ENCODE measurements at regions not wholly inside any gene's neighbourhood (a gene's known extent, or its start where the extent isn't known, plus 50 kb on each side); places are given as distances from the start of the nearest gene placed in this dataset.

DNA sequence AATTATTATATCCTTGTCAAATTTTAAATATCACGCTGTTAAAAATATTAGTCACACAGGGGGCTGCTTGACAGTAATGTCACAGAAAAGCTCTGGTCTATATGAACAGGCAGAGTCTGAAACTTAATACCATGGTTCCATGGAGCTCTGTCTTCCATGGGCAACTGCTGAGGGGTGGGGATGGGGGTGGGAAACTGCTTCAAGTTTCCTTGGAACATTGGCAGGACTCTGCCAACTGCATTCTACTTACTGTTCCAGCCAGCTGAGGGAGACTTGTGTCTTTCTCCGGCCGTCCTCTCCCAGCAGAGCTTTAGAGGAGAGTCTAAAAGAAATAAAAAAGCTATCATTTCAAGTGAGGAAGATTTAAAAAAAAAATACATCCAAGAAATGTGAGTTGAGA is 348.7 kb downstream of the ZIC1 start:
- no peak for DNase-seq (ENCODE audit: low read depth)

DNA sequence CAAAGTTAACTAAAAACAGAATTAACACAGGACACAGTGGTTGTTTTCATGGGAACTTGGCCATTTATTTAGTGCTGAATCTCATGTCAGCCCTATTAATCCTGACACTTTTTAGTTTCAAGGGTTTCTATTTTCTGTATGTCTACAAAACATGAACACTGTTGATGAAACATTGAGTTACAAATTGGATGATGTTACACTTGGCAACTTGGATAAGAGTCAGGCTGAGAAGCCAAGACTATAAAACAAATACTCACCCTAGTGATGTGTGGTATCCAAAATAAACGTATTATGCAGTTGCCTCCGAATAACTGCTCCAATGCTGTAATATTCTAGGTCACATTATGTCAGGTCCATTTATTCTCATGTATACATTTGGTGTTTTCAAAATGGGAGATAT is 349.6 kb downstream of the ZIC1 start:
- no peak for DNase-seq (ENCODE audit: low read depth)

- DNase-seq (ENCODE audit: low read depth) = no peak
Observed at GRCh38 chr3:147760085-147760484, 350.9 kb downstream of the ZIC1 start.

- DNase-seq (ENCODE audit: low read depth) = no peak
Observed at GRCh38 chr3:147760941-147761340, 351.8 kb downstream of the ZIC1 start.

- DNase-seq (ENCODE audit: low read depth) = no peak
Observed at GRCh38 chr3:147773116-147773630, 364.0 kb downstream of the ZIC1 start.

GRCh38 chr3:147775411-147775810 is 366.2 kb downstream of the ZIC1 start:
- no peak for DNase-seq (ENCODE audit: low read depth)

DNA sequence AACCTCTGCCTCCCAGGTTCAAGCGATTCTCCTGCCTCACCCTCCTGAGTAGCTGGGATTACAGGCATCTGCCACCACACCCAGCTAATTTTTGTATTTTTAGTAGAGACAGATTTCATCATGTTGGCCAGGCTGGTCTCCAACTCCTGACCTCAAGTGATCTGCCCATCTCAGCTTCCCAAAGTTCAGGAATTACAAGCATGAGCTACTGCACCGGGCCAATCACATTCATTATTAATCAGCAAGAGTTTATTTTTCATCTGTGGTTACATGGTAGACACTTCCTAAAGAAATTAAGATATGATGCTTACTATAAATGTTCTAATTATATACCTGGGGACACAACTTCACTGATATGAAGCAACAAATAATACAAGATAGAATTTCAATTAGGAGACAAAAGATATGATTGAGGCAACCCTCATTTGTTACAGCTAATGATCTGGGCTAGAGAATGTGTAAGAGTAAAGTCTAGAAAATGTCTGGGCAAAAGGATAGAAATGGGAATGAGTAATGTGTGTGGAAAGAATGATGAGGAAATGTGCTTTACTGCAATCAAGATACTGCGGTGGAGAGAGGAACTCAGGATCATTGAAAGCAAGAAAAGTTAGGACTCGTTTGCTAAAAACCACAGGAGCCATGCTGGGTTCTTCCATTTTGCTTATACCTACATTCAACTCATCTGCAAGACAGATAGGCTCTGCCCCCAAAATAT is 366.8 kb downstream of the ZIC1 start:
- no peak for DNase-seq (ENCODE audit: low read depth)

DNA sequence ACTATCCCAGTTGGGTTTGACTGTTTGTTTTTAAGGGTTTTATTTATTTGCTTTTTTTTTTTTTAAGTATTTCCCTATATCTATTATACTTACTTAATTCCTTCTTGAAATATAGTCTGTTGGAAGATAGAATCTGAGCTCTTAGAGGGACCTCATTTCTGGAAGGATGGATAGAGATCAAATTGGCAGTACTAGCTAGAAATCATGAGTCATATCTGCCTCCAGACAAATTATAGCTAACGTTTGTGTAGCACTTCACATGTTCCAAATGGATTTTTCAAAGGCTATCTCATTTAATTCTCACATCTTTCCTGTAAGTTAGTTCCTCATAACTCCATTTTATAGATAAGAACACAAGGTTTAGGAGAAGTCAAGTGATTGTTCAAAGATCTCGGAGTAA is 384.7 kb downstream of the ZIC1 start:
- no peak for DNase-seq (ENCODE audit: low read depth)

DNA sequence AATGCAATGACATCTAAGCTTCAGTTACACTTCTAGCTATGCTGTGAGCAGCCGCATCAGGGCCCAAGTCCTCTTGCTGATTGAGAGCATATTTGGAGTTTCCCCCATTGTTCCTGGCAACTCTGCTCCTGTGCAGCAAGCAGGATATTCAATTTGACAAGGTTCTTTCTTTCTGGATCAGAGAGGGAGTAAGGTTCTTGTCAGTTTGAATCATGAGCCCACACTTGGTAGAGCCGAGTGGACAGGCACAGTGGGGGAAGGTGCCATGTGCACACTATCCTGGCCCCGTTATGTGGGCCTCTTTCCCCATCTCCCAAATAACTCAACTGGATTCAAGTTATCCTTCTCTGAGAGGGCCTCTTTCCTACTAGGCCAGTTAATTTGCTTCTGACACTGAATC is 385.4 kb downstream of the ZIC1 start:
- no peak for DNase-seq (ENCODE audit: low read depth)

GRCh38 chr3:147795418-147795817 is 386.3 kb downstream of the ZIC1 start:
- no peak for DNase-seq (ENCODE audit: low read depth)

DNA sequence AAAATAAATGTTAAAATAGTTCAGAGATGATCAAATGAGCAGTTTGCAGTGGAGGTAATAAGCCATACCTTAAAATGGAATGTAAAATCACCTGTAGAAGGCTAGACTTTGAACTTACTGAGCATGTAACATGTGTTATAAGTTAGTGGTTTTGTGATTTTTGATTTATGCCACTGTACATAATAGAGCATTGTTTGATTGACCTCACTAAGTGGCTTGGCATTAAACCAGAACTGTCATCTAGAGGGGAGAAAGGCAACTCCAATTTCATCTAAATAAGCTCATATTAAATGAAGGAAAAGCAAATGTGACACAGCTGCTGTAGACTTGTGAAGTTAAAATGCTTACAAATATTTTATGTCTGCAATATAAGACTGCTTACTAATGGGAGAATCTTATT is 387.9 kb downstream of the ZIC1 start:
- no peak for DNase-seq (ENCODE audit: low read depth)

GRCh38 chr3:147799601-147800000 is 390.4 kb downstream of the ZIC1 start:
- DNase-seq (ENCODE audit: low read depth) = no peak

GRCh38 chr3:147807776-147808175 is 398.6 kb downstream of the ZIC1 start:
- DNase-seq (ENCODE audit: low read depth) = no peak

DNA sequence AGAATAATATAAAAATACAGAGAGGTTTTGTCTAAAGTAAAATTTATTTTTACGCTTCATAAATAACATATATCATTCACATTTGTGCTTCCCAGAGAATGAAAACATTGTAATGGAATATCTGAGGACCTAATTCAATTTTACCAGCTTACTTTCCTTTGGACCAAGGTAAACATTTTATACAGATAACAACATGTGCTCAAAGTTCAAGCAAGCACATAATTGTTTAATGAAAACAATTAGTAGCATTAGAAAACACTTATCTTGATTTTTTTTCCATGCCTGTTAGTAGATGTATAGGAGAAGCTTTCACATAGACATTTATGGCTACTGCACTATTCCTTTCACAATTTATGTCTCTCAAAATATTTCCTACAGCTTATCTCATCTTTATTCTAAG is 400.0 kb downstream of the ZIC1 start:
- DNase-seq (ENCODE audit: low read depth) = no peak

DNA sequence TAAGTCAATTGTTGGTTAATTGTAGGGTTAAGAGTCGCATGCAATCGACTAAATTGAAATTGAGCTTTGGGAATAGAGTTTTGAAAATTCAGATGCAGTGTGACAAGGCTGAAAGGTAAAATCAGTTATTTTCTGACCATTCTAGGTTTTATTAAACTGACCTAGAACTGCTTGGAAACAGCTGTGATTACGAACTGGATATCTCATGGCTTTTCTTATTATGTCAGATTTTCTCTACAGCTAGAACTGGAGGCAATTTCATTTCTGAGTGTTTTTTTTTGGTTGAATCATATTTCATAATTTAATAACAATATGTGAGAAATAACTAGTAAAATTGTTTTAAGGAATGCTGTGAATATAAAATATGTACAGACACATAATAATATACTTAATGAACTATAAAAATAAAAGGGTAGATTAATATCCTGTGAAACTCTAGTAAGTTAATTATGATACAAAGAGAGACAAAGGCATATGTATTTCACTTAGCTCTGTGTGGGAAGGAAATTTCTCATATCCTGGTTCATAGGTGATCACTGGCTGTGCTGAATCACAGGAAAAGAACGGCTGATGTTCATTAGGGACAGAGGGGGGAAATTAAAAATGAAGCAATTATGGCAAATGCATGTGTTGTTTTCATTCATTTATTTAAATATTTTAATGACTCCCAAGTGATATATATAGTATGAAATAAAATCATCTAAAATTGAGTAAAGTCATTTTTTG is 403.2 kb downstream of the ZIC1 start:
- no peak for DNase-seq (ENCODE audit: low read depth)

DNA sequence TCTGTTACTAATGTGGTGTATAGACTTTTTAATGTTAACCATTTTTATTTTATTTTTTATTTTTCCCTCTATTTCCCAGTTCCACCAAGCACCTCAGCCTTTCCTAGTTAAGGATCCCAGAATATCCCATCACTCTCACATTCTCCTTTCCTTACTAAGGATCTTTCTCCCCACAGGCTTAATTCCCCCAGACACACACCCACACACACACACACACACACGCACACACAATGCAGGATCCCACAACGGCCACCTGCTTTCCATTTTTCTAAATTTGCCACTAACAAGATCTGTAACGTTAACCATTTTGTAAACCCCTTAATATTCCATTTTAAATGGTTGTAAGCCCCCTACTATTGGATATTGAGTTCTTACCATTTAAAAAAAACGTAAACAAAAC is 404.1 kb downstream of the ZIC1 start:
- DNase-seq (ENCODE audit: low read depth) = no peak

GRCh38 chr3:147816752-147817151 is 407.6 kb downstream of the ZIC1 start:
- DNase-seq (ENCODE audit: low read depth) = no peak

DNA sequence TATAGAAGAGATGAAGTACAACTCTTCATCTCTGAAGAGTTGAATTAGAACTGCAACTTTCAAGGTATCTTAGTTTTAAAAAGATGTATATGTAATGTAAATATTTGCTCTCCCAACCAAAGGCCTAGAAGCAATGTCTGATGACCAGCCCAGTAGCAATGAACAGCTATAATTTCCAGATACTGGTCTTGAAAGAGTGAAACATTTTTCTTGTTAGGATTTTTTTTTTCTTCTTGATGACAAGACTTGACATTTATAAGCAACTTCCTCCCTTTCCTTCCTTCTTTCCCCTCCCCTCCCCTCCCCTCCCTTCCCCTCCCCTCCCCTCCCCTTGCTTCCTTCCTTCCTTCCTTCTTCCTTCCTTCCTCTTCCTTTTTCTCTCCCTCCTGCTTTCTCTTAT is 423.4 kb downstream of the ZIC1 start:
- DNase-seq (ENCODE audit: low read depth) = no peak

DNA sequence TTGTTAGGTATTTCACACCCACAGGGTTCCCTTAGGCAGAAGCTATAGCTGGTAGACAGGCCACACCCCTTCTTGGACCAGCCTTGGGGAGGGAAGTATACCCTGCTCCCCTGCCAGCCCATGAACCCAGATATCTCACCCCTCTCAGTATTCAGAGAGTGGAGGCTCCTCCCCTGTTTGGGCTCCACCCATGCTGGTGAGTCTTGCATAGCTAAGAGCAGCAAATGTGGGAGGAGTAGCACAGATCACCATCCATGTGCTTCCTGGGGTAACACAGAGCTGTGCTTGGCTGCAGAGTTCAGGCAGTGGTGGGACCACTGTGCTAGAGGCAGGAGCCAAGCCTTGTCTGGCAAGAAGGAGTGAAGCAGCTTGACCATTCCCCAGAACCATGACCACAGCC is 427.2 kb downstream of the ZIC1 start:
- DNase-seq (ENCODE audit: low read depth) = no peak

DNA sequence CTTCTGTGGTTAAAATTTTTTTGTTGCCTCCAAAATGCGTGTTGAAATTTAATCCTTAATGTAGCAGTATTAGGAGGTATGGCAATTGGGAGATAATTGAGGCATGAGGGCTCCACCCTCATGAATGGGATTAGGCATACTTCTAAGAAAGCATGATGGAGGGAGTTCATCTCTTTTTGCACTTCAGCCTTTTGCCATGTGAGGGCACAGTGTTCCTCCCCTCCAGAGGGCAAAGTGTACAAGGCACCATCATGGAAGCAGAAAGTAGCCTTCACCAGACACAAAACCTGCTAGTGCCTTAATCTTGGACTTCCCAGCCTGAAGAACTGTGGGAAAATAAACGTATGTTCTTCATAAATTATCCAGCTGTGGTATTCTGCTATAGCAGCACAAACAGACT is 429.5 kb downstream of the ZIC1 start:
- no peak for DNase-seq (ENCODE audit: low read depth)

DNA sequence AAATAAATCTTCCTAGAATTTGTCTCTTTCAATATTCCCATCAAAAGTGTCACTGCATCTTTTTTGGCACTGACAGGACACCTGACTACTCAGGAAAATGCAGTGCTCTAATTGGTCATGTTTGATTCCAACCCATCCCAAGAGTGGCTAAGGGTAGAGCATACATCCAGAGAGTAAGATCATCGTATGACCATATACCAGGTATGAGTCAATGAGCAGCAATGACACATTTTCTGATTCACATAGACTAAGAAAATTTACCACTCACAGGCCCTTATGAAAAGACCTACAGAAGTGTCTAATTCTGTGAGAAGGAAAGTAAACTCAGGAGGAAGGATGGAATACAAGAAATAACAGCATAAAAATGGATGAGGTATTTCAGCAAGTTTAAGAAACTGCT is 434.2 kb downstream of the ZIC1 start:
- peak; percentile 10 for DNase-seq (ENCODE audit: low read depth)

DNA sequence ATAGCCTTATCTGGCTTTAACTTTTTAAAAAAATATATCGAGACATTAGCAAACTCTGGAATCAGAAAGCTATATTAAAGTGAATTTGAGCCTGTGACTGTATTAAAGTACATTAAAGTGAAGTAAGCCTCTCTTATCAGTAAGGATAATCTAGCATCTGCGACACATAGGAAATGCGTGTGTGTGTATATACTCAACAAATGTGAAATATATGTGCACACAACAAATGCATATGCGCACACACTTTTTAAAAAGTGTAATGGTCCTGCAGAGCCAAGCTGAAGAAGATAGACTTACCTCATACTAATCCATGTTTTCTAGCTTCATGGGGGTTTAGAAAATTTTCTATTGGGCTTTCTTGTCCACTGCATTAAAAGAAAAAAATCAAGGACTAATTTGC is 437.1 kb downstream of the ZIC1 start:
- DNase-seq (ENCODE audit: low read depth) = no peak

DNA sequence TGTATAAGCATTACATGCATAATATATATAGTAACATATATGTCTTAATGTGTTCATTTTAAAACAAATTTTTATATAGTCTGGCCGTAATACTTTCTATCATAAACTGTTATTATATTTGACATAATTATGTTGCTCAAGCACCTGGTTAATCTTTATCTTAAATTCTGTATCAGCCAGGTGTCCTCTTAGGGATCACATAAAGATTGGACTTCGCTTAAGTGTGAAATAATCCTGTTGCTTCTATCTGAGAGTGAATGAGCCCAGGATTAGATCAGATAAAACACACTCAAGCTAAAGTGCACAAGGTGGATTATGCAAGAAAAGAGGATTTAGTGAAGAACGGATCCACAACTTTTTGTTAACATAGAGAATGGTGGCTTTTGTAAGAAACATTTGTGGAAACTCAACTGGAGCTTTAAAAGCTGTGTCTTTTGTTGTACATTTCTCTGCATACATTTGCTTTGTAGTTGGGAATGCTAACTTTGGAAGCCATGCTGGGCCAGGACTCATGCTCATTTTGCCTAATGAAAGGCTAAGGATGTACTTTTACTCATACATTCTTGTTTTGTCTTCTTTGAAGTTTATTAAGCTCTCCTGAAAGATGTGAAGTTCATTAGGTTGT is 437.8 kb downstream of the ZIC1 start:
- DNase-seq (ENCODE audit: low read depth) = no peak

All from HS-5 (cell line).